ENCODE measurements at regions not wholly inside any gene's neighbourhood (a gene's known extent, or its start where the extent isn't known, plus 50 kb on each side); places are given as distances from the start of the nearest gene placed in this dataset.

- no peak for DNase-seq
Measured at GRCh38 chr5:144788046-144788445, 617.4 kb downstream of the KCTD16 start.

- no peak for DNase-seq
Measured at GRCh38 chr5:144779368-144779767, 608.7 kb downstream of the KCTD16 start.

- DNase-seq, result no peak
Measured at GRCh38 chr5:144778561-144778960, 607.9 kb downstream of the KCTD16 start.

- no peak for DNase-seq
Measured at GRCh38 chr5:144774197-144774596, 603.5 kb downstream of the KCTD16 start.

GRCh38 chr5:144773628-144774027 lies 603.0 kb downstream of the KCTD16 start:
- no peak for DNase-seq

- no peak for DNase-seq
Measured at GRCh38 chr5:144771802-144772201, 601.1 kb downstream of the KCTD16 start.

- DNase-seq, result no peak
Measured at GRCh38 chr5:144742361-144742760, 571.7 kb downstream of the KCTD16 start.

- no peak for DNase-seq
Measured at GRCh38 chr5:144731786-144732185, 561.1 kb downstream of the KCTD16 start.

- DNase-seq, result no peak
Measured at GRCh38 chr5:144712090-144712489, 541.4 kb downstream of the KCTD16 start.

GRCh38 chr5:144711172-144711571 lies 540.5 kb downstream of the KCTD16 start:
- DNase-seq, result no peak

- no peak for DNase-seq
Measured at GRCh38 chr5:144710637-144711036, 540.0 kb downstream of the KCTD16 start.

- DNase-seq, result no peak
Measured at GRCh38 chr5:144703776-144704175, 533.1 kb downstream of the KCTD16 start.

GRCh38 chr5:144698484-144698883 lies 527.8 kb downstream of the KCTD16 start:
- no peak for DNase-seq

GRCh38 chr5:144697847-144698262 lies 527.2 kb downstream of the KCTD16 start:
- no peak for DNase-seq

GRCh38 chr5:144691936-144692335 lies 521.3 kb downstream of the KCTD16 start:
- DNase-seq, result no peak

GRCh38 chr5:144684899-144685298 lies 514.2 kb downstream of the KCTD16 start:
- no peak for DNase-seq

- no peak for DNase-seq
Measured at GRCh38 chr5:144680711-144681110, 510.0 kb downstream of the KCTD16 start.

- no peak for DNase-seq
Measured at GRCh38 chr5:144671066-144671465, 500.4 kb downstream of the KCTD16 start.

- no peak for DNase-seq
Measured at GRCh38 chr5:144659634-144660227, 489.1 kb downstream of the KCTD16 start.

GRCh38 chr5:144644317-144644716 lies 473.6 kb downstream of the KCTD16 start:
- DNase-seq, result no peak

GRCh38 chr5:144638787-144639186 lies 468.1 kb downstream of the KCTD16 start:
- DNase-seq, result no peak

GRCh38 chr5:144634138-144634537 lies 463.5 kb downstream of the KCTD16 start:
- DNase-seq, result no peak

GRCh38 chr5:144598451-144599068 lies 427.9 kb downstream of the KCTD16 start:
- DNase-seq, result peak; percentile 63

- no peak for DNase-seq
Measured at GRCh38 chr5:144596517-144596916, 425.8 kb downstream of the KCTD16 start.

- no peak for DNase-seq
Measured at GRCh38 chr5:144594919-144595318, 424.2 kb downstream of the KCTD16 start.

All from right kidney (tissue), 1 donor.